DND-41 (cell line): ENCODE measurements at regions not wholly inside any gene's neighbourhood (a gene's known extent, or its start where the extent isn't known, plus 50 kb on each side); places are given as distances from the start of the nearest gene placed in this dataset.

ENCODE experiments used
- ATAC-seq: fragments of 200-7000 bp; cut with Tn5 transposase; 3 replicates; pipeline ENCODE4 v1.9.1; 2021; ENCODE audit warnings: low read depth; ENCODE audit not compliant: insufficient read depth
- DNase-seq: peaks from one replicate; pipeline ENCODE4 v3.0.0-alpha.2; 2020
- H2AFZ ChIP-seq: 2 replicates; pipeline ENCODE4 v1.6.0; 2012; ENCODE audit warnings: low read depth, low read length
- H3K27ac ChIP-seq: 2 replicates; pipeline ENCODE4 v1.5.1; 2012; ENCODE audit warnings: low read length, inconsistent platforms
- H3K27me3 ChIP-seq: fragments of 200-600 bp; sonication (generic); 2 replicates; pipeline ENCODE4 v1.6.0; 2012; ENCODE audit warnings: low read length, mild to moderate bottlenecking, inconsistent platforms; ENCODE audit not compliant: insufficient read depth, poor library complexity
- H3K36me3 ChIP-seq: 2 replicates; pipeline ENCODE4 v1.5.1; 2012; ENCODE audit warnings: low read length, inconsistent platforms; ENCODE audit not compliant: insufficient read depth
- H3K4me1 ChIP-seq: 2 replicates; pipeline ENCODE4 v1.5.1; 2012; ENCODE audit warnings: mild to moderate bottlenecking, low read length; ENCODE audit not compliant: insufficient read depth
- H3K4me2 ChIP-seq: 2 replicates; pipeline ENCODE4 v1.6.0; 2012; ENCODE audit warnings: mild to moderate bottlenecking, moderate library complexity, low read length, inconsistent platforms; ENCODE audit not compliant: insufficient read depth
- H3K4me3 ChIP-seq, 2 experiments: fragments of 200-600 bp in 1 of 2; shearing (Covaris generic) in 1 of 2; 2 replicates each; pipeline ENCODE4 v1.5.1; 2012 to 2016; ENCODE audit warnings: inconsistent platforms in 2 of 2, low read length in 2 of 2, mild to moderate bottlenecking in 2 of 2, low read depth in 1 of 2, moderate library complexity in 1 of 2
- H3K79me2 ChIP-seq: 2 replicates; pipeline ENCODE4 v1.6.0; 2012; ENCODE audit warnings: low read length, inconsistent platforms; ENCODE audit not compliant: insufficient read depth
- H3K9ac ChIP-seq: 2 replicates; pipeline ENCODE4 v1.6.0; 2012; ENCODE audit warnings: low read depth, mild to moderate bottlenecking, inconsistent platforms, low read length, moderate library complexity
- H3K9me3 ChIP-seq: 2 replicates; pipeline ENCODE4 v1.5.1; 2012; ENCODE audit warnings: low read length, moderate library complexity, mild to moderate bottlenecking, inconsistent platforms; ENCODE audit not compliant: insufficient read depth, severe bottlenecking
- H4K20me1 ChIP-seq: 2 replicates; pipeline ENCODE4 v1.6.0; 2012; ENCODE audit warnings: low read length; ENCODE audit not compliant: insufficient read depth
- CTCF ChIP-seq: IDR thresholded peaks from 2 replicates; pipeline ENCODE4 v1.5.1; 2012; ENCODE audit warnings: borderline replicate concordance, low read length, moderate library complexity, mild to moderate bottlenecking; ENCODE audit not compliant: poor library complexity, severe bottlenecking; ENCODE audit errors: extremely low read depth
- EZH2 ChIP-seq: IDR thresholded peaks from 3 replicates; pipeline ENCODE4 v1.6.1; 2012; ENCODE audit warnings: borderline replicate concordance, low read depth, mild to moderate bottlenecking, moderate library complexity, low read length, inconsistent platforms; ENCODE audit not compliant: severe bottlenecking

DNA sequence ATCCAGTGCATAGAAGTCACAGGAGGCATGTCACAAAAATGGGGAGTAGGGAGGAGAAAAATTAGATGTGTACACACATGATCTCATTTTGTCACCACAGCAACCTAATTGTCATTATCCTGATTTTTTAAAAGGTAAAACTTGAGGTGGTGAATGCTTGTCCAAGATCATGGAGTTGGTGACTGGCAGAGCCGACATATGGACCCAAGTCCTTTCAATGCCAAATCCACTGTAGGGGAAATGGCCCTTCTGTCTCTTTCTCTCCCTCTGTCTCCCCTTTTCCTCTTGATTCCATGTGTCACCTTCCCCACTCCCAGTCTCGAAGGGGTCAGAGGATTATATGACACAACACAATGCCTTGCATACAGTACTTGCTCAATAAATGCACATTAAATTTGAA lies 65.7 kb upstream of the JUN start:
- TF ChIP-seq EZH2, result no peak
- TF ChIP-seq CTCF, result no peak
- DNase-seq, result no peak
- ATAC-seq, result no peak
- Histone ChIP-seq H2AFZ (no peak overlapping the region), H3K79me2 (no peaks in the 10 kb centered on the region), H3K36me3 (no peaks in the 10 kb centered on the region), H3K27ac (no peak overlapping the region), H4K20me1 (no peaks in the 10 kb centered on the region), H3K4me1 (no peaks in the 10 kb centered on the region), H3K4me2 (no peak overlapping the region), H3K4me3 (no peak overlapping the region), H3K9ac (no peak overlapping the region), H3K27me3 (no peaks in the 10 kb centered on the region), H3K9me3 (no peaks in the 10 kb centered on the region)

DNA sequence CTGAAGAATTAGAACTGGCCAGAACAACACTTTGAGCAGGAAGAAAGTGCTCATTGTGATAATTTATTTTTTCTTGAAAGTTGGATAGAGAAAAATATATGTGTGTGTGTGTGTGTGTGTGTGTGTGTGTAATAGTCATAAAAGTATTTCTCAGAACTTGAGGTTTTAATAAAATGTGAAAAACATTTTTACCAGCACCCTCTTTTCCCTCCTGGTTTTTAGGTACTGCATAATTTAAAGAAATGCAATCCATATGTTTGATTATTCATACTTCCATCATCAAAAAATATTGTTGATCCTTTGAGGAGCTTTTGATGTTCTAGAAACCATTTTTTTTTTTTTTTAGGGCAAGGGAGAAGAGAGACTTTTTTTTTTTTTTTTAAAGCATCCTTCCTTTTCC lies 66.8 kb upstream of the JUN start:
- Histone ChIP-seq H3K27me3 (no peaks in the 10 kb centered on the region), H3K79me2 (no peaks in the 10 kb centered on the region), H2AFZ (no peak overlapping the region), H3K36me3 (no peaks in the 10 kb centered on the region), H3K4me2 (no peak overlapping the region), H3K9me3 (no peaks in the 10 kb centered on the region), H4K20me1 (no peaks in the 10 kb centered on the region), H3K4me1 (no peaks in the 10 kb centered on the region), H3K4me3 (no peak overlapping the region), H3K27ac (no peak overlapping the region), H3K9ac (no peak overlapping the region)
- TF ChIP-seq CTCF (no peak), EZH2 (no peak)
- no peak for DNase-seq
- ATAC-seq, result no peak

- no peak for DNase-seq
- Histone ChIP-seq H3K4me1 (no peaks in the 10 kb centered on the region), H3K4me2 (no peak overlapping the region)
Observed at GRCh38 chr1:58852731-58853485, 69.1 kb upstream of the JUN start.

More at GRCh38 chr1:58852731-58853485, 69.1 kb upstream of the JUN start:
- no peaks in the 10 kb centered on the region for H3K9me3 ChIP-seq
- H3K27ac ChIP-seq, result no peak overlapping the region
- no peaks in the 10 kb centered on the region for H3K79me2 ChIP-seq
- no peaks in the 10 kb centered on the region for H4K20me1 ChIP-seq
- no peak for TF ChIP-seq EZH2
- no peak for TF ChIP-seq CTCF
- H3K4me3 ChIP-seq, result no peak overlapping the region
- no peak overlapping the region for H3K9ac ChIP-seq
- H3K36me3 ChIP-seq, result no peaks in the 10 kb centered on the region
- no peak overlapping the region for H2AFZ ChIP-seq
- ATAC-seq, result no peak
- no peaks in the 10 kb centered on the region for H3K27me3 ChIP-seq
